GF-D8 (cell line): ENCODE measurements at regions not wholly inside any gene's neighbourhood (a gene's known extent, or its start where the extent isn't known, plus 50 kb on each side); places are given as distances from the start of the nearest gene placed in this dataset.
"Not testable (repeated sequence)": the region's sequence is repeated elsewhere in the genome, so short reads cannot be mapped to it uniquely, and the experiment has no call there.

Source experiments
- DNase-seq: peaks from one replicate; lab custom pipeline; 2025; lab: John Stamatoyannopoulos, UW

- no peak for DNase-seq
Observed at GRCh38 chr10:29880856-29881255, 178.5 kb downstream of the JCAD start.

- DNase-seq: no peak
Observed at GRCh38 chr10:29879862-29880261, 179.5 kb downstream of the JCAD start.

DNA sequence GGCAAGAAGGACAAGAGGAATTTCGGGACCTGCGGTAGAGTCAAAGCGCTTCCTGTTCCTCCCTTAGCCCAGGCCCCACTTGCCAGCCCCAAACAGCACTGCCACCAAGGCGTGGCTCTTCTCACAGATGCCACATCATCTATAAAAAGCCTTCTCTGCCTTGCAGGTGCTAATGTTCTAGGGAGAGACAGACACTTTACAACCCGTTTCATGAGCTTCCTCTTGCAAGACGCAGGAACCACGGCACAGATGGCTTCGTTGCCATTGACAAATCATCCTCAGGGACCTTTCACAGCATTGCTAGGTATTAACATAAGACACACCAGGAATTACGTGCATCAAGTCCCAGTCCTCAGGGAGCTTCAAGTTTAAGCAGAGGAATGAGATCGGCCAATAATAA is 180.9 kb downstream of the JCAD start:
- DNase-seq: peak; percentile 83

DNA sequence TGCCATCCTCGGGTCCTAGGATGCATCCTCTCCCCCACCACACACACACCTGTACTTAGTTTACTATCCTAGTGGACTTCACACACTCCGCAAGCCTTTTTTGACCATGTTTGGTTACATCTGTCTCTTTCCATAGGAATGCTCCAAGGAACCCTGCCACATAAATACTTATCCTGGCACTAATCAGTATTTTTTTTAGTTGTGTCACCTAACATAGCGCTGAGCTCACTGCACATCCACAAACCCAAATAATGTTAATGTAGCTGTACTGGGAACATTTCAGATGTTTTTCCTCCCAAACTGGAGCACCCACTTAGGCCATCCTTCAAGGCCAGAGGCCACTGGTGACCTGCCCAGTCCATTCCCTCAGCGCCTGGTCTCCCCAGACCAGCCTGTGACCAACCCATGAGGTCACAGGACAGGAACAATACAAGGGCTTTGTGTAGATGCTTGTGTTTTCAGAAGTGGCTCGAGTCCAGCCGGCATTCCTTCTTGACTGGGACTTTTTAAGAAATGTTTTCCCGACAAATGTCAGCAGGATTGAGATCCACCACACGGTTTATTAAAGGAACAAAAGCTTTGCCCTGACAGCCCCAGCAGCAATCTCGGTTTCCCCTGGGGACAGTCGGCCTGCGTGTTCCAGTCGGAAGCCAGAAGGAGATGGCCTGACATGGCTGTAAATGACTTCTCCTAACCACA is 181.4 kb downstream of the JCAD start:
- no peak for DNase-seq

DNA sequence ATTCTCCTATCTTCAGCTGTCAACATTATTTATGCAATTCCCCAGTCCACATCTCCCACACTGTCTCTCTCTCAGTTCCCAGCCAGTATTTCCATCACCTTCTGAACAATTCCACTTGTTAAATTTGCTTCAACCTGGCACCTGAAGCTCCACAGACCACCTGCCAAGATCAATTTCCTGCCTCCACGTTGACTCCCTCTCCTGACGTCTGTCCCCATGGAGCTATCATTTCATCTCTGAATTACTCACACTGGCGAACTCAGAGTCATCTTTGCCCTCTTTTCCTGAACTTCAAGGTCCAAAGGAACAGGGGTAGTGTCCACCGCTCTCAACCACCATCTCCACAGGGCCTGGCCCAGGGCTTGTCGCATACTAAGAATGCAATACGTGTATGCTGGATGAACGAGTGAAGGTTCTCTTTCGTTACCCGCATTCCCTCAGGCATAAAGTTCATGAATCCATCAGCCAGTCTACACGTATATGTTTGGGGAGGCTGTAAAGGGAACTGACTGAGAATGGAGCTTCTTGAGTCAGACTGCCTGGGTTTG is 183.3 kb downstream of the JCAD start:
- no peak for DNase-seq

DNA sequence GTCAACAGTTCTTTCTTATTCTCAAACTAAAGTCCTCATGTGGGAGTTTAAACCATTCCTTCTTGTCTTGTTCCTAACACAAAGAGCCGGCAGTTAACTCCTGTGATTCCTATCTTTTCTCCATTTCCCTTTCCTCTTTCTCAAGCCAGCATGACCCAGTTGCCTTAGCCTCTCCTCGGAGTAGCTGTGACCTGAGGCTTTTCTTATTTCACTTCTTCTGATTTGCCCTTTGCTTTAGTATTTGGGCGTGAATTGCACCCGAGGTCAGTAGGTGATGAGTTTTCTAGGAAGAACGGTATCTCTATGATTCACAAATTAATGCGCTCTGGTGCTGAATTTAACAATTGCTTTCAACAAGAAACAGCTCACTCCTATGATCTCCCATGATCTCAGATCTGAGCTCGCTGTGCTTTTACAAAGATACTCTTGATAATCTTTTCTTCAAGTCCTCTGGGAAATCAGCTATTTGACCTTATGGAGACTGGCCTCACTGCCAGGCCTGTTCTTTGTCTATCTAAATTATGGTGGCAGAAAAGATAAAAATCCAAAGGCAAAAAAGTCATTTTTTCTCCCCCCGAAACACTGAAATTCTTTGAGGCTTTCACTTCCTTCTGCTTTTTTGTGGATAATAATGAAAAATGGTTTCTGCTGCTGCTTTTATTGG is 184.6 kb downstream of the JCAD start:
- DNase-seq: peak; percentile 30

DNA sequence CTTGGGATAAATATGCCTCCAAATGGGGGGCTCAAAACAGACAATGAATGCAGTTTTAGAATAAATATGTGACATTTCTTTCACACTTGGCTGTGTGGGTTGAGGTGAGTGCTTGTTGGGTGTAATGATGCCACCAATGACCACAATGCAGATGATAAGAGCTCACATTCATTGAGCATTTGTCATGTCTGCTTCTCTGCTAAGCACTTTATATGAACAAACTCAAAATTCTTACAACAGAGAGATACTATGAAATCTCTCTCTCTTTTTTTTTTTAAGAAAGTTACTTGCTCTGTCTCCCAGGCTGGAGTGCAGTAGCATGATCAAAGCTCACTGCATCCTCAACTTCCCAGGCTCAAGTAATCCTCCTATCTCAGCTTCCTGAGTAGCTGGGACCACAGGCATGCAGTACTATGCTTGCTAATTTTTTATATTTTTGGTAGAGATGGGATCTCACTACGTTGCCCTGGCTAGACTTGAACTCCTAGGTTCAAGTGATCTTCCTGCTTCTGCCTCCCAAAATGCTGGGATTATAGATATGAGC is 185.4 kb downstream of the JCAD start:
- no peak for DNase-seq

- DNase-seq: no peak
Observed at GRCh38 chr10:29870522-29871044, 188.8 kb downstream of the JCAD start.

- no peak for DNase-seq
Observed at GRCh38 chr10:29869593-29869992, 189.8 kb downstream of the JCAD start.

GRCh38 chr10:29866356-29866755 is 193.0 kb downstream of the JCAD start:
- no peak for DNase-seq

GRCh38 chr10:29865700-29866355 is 193.6 kb downstream of the JCAD start:
- DNase-seq: no peak

DNA sequence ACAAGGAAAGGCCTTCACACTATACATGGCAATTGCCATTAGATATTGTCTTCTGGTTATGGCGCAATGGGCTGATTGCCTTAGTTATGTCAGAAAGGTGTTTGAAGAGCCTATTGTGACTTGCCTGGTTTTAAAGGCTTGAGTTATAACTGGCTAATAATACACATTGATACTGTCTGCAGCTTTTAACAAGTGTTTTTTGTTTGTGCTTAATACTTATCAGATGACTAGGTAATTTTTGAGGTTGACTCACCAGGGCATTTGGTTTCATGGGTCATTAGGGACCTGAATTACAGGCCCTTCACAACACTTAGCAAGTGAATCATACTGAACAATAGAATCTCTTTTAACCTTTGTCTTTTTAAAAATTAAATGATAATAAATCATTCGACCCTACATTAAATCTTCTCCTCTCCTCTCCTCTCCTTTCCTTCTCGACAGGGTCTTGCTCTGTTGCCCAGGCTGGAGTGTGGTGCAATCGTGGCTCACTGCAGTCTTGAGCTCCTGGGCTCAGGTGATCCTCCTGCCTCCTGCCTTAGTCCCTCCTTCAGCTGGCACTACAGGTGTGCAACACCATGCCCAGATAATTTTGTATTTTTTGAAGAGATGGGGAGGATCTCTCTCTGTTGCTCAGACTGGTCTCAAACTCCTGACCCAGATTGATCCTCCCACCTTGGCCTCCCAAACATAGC is 196.3 kb downstream of the JCAD start:
- DNase-seq: no peak

DNA sequence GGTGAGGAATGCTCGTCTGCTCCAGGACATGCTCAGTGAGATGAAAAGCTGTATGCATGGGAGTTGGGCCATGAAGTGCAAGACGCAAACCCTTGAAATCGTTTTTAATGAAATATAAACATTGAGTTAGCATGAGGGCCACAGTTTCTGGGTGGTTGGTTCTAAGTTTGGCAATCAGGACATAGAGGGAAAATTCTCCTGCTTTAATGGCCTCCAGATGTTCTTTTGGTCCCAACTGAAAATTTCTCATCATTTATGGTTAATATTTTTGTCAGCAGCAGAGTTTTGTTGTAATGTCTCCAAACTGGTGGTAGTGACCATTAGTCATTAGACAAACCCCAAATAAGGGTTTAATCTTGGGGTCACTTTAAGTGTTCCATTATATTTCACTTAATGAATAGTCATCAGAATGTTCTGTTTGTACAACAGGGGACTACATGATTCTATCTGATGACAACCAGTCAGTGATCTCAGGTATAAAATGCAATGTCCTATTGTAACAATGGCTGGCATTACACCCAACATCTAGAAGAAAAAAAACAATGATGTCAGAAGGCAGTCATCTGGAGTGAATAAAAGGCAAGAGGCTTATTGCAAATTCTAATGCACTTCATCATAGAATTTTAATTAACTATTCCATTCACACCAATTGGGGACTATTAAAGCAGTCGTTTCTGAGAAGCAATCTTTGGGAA is 197.4 kb downstream of the JCAD start:
- no peak for DNase-seq

DNA sequence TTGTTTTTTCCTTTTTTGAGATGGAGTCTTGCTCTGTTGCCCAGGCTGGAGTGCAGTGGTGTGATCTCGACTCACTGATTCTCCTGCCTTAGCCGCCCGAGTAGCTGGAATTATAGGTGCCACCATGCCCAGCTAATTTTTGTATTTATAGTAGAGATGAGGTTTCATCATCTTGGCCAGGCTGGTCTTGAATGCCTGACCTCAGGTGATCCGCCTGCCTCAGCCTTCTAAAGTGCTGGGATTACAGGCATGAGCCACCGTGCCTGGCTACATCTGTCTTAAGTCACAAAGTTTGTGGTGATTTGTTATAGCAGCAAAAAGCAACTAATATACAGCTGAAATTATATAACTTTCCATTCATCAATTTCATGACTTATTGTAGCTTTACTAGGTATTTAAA is 198.2 kb downstream of the JCAD start:
- not testable (repeated sequence) for DNase-seq

DNA sequence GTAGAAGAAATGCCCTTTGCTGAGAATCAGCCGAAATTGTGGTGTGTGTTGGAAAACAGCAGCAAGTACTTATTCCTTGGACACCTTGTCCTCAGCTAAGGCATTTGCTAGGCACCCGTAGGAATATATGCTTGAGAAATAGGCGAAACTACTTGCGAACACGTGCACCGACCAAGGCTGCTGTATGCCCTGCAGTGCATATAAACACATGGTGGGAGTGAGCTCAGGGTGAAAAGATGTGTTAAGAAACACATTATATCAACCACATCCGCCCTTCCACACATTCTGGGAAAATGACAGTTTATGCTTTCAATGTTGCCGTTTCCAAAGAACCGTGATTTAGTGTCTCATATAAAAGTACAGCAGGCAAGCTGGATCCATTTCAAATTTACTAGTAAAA is 199.2 kb downstream of the JCAD start:
- DNase-seq: peak; percentile 74

GRCh38 chr10:29859521-29860130 is 199.8 kb downstream of the JCAD start:
- DNase-seq: no peak

DNA sequence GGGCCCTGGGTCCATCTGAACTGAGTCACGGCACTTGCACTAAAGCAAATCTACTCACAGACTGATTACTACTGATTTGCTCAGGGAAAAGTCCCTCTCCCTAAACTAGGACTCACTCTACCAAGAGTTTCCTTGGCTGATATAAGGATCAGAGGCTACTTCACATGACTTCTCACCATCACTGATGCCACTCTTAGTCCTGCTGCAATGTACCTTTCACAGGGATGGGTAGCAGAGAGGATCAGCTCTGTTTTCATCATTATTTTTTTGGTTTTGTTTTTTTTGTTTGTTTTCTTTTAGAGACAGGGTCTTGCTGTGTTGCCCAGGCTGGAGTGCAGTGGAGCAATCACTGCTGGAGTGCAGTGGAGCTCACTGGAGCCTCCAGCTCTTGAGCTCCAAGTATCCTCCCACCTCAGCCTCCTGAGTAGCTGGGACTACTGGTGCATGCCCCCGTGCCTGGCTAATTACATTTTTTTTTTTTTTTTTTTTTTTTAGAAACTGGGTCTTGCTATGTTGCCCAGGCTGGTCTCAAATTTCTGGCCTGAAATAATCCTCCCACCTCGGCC is 200.6 kb downstream of the JCAD start:
- no peak for DNase-seq

DNA sequence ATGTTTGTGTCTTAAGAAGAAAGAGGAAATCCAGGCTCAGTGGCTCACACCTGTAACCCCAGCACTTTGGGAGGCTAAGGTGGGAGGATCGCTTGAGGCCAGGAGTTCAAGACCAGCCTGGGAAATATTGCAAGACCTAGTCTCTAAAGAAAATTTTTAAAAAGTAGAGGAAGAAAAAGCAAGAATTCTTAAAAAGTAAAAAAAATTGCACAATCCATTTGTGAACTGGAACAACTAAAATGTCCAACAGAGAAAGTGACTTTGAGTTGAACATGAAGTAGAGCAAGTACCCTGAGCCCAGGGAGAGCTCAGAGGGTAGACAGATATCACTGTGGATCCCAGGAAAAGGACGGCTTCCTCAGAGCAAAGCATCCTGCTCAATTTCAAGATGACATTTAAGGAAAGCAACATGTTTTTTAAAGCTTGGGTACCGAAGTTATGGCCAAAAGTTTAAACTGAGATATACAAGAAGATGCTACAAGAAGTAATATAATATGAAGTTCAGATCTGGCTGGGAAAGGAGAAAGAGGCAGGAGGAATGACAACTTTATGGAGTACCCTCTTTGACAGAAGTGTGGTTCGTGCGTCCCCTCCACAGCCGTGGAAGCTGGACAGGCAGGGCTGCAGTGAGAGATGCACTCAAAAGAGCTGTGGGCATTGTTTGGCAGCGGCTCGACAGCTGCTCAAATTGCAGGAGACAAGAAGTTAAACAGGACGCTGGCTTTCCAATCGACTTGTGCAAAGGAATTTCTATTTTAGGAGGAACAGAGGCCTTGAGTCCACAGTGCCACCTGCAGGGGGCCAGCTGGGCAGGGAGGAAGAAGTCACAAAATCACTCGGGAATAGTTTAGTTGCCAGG is 201.3 kb downstream of the JCAD start:
- no peak for DNase-seq

DNA sequence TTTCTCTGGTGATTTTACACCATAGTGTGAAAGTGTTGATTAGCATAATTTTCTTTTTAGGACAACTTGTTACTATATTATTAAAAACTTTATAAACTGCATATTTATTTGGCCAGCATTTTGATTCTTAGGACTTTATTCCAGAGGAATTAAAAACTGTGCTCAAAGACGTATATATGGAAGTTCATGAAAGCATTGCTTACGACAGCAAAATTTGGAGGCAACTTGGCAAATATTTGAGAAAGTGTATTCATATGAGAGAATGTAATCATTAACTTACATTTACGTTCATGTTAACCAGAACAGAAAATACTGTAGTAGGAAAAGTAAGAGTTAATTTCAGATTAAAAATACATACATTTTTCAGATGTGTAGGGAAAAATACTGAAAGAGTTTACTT is 203.1 kb downstream of the JCAD start:
- DNase-seq: no peak

DNA sequence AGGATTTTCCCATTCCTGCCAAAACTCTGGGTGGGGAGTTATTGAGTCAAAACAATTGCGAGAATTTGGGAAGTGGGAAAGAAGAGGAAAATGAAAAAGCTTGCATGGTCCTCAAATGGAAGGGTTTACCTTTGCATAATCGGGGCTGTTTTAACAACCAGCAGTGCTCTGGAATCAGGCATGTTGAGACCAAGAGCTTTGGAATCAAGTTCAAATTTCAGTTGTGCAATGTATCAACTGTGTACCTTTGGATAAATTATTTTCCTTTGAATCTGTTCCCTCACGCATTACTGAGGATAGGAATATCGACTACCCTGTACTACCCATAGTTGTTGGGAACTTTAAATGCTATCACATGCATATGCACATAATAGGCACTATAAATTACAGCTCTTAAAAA is 205.5 kb downstream of the JCAD start:
- DNase-seq: no peak
